HG03432 (cell line): ENCODE measurements at regions not wholly inside any gene's neighbourhood (a gene's known extent, or its start where the extent isn't known, plus 50 kb on each side); places are given as distances from the start of the nearest gene placed in this dataset.
"Not testable (repeated sequence)": the region's sequence is repeated elsewhere in the genome, so short reads cannot be mapped to it uniquely, and the experiment has no call there.

ENCODE experiments used
- ATAC-seq: cut with Tn5 transposase; IDR thresholded peaks from one replicate; pipeline ENCODE4 v1.9.1; 2021; ENCODE audit warnings: mild to moderate bottlenecking, moderate library complexity; ENCODE audit not compliant: unreplicated experiment

GRCh38 chr1:80402625-80403024 lies 1396.1 kb upstream of the ADGRL4 start:
- ATAC-seq, result no peak

DNA sequence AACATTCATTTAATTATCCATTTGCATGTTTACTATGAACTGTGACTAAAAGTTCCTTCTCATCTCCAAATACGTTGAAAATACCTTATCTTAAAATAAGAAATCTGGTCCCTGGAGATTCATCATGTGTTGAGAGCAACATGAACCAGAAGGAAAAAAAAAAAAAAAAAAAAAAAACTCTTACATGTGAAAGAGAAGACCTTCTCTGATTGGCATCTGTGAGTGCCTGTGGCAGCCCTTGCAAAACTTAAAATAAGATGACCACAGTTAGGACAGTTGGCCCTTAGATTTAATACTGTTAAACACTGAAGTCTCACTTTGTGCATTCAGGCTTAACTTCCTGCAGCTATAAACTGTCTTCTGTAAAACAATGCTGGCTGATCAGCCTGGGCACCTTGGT lies 1395.2 kb upstream of the ADGRL4 start:
- no peak for ATAC-seq

DNA sequence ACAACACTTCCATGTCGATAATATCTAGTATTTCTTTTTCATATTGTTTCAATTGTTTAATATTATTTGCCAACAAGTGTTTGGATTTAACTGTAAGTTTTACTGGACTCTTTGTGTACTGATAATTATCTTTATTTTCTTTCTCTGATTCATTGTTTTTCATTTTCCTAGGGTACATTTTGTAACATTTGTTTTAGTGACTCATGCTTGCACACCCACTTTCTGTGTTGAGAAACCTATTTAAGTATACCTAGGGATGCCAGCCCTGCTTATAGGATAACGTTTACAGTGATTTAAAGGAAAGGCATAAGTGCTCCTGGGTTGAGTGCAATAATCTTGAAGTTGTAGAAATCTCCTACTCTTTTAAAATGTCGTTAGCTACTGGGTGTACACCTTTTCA lies 1386.0 kb upstream of the ADGRL4 start:
- no peak for ATAC-seq

- no peak for ATAC-seq
Observed at GRCh38 chr1:80385650-80386049, 1379.1 kb upstream of the ADGRL4 start.

DNA sequence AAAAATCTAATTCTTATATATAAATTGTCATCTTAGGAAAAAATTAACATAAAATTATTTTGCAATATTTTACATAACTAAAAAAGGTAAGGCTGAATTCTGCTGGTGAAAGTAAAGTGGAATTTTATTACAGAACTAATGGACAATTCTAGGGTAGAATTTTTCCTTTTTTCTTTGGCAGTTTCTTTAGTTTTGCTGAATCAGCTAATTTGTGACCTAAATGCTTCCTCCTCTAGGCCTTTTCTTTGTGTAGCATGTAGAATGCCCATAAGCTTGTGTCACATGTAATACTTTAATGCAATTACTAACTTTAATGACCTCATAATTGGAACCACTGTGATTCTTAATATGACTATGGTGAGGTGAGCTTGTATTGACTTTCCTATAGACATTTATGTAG lies 1378.4 kb upstream of the ADGRL4 start:
- no peak for ATAC-seq

- no peak for ATAC-seq
Observed at GRCh38 chr1:80384083-80384830, 1377.7 kb upstream of the ADGRL4 start.

DNA sequence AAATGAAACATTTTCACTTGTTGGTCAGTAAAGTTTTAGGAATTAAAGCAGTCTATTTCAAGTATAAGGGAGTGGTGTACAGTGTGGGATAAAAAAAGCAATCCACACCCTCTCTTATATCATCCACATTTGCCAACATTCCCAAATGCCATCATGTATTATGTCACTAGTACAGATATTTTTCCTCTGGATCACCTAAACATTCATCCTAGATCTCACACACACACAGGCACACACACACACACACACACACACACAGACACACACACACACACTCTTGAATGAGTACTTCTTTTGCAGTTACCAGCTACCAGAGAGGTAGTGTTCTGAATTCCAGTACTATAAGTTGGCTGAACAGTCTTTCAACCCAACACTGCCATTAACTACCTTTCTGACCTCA lies 1369.1 kb upstream of the ADGRL4 start:
- ATAC-seq, result no peak

- no peak for ATAC-seq
Observed at GRCh38 chr1:80375109-80375508, 1368.6 kb upstream of the ADGRL4 start.

DNA sequence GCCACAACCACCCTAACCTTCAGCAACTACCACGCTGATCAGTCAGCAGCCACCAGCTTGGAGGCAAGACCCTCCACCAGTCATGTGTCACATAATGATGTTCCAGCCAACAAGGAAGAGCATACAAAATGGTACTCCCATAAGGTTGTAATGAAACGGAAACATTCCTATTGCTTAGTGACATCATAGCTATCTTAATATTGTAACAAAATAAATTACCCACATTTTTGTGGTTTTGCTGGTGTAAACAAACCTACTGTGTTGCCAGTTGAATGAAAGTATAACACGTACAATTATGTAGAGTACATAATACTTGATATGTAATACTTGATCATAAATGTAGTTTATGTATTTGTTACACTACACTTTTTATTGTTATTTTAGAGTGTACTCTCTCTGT lies 1363.2 kb upstream of the ADGRL4 start:
- ATAC-seq, result no peak

DNA sequence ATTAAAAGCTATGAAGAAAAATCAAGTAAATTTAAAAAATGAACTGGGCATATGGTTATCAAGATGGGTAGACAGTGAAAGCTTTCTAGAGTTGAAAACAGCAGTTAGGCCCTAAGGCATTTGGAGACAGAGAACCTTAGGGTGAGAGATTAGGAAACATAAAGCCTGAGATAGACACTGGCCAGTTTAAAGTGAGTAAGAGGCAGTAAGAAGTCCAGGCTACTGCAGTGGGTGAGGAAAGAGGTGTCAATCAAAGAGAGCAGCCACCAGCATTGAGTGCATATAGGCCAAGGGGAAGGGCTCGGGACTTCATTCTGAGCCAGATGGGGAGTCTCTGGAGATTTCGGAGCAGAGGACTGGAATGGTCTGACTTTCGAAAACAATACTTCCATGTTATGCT lies 1360.5 kb upstream of the ADGRL4 start:
- no peak for ATAC-seq

GRCh38 chr1:80365359-80366021 lies 1359.0 kb upstream of the ADGRL4 start:
- ATAC-seq, result no peak

DNA sequence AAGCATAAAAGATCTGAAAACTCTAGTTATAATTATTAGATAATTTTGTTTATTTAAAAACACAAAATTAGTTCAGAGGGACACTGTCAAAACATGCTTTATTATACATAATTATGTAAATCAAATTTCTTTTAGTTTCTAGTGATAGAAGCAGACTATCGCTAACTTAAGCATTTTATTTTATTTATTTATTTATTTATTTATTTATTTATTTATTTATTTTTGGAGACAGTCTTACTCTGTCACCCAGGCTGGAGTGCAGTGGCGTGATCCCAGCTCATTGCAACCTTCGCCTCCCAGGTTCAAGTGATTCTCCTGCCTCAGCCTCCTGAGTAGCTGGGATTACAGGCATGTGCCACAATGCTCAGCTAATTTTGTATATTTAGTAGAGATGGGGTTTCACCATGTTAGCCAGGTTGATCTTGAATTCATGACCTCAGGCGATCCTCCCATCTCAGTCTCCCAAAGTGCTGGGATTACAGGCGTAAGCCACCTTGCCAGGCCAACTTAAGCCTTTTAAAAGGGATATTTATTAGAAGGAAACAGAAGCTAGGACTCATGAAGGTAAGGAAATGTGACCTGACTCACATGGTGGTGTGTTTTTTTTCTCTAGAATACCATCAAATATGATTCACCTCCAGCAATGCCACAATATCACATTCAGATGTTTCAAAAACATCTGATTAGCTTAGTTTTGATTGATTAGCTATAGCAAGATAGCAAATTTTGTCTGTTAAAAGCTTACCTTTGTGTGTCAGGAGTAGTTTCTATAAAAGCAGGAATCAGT lies 1357.4 kb upstream of the ADGRL4 start:
- ATAC-seq, result no peak

DNA sequence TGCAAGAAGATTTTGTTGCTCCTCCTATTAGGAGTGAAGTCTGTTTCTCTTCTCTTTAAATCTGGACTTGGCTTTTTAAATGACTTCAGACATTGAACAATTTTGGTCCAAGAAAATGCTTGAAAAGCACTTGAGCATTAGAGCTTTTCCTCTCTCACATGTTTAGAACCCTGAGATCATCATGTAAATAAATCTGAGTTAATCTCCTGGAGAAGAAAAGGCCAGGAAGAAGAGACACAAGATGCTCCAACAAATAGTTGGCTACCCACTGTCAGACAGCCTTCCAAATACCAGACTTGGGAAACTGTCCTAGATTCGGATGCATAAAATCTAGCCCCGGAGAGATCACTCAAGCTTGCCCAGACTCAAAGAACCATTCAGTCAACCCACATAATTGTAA lies 1353.1 kb upstream of the ADGRL4 start:
- ATAC-seq, result no peak

GRCh38 chr1:80349218-80349617 lies 1342.7 kb upstream of the ADGRL4 start:
- no peak for ATAC-seq

- no peak for ATAC-seq
Observed at GRCh38 chr1:80341021-80341420, 1334.5 kb upstream of the ADGRL4 start.

GRCh38 chr1:80318108-80318507 lies 1311.6 kb upstream of the ADGRL4 start:
- no peak for ATAC-seq

- ATAC-seq, result no peak
Observed at GRCh38 chr1:80310703-80311245, 1304.2 kb upstream of the ADGRL4 start.

- ATAC-seq, result no peak
Observed at GRCh38 chr1:80305466-80305865, 1298.9 kb upstream of the ADGRL4 start.

DNA sequence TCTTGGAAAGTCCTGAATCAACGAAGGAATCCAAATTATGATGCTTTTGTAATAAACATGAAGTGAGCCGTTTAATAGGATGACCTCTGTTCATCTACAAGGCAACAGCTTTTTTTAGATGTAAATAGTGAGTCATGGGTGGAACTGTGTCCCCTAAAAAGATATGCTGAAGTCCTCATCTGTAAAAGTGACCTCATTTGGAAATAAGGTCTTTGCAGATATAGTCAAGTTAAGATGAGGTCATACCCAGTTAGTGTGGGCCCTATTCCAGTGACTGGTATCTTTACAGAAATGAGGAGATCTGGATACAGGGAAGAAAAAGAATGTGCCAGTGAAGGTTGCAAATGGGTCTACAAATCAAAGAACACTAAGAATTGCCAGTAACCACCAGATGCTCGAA lies 1287.3 kb upstream of the ADGRL4 start:
- no peak for ATAC-seq

DNA sequence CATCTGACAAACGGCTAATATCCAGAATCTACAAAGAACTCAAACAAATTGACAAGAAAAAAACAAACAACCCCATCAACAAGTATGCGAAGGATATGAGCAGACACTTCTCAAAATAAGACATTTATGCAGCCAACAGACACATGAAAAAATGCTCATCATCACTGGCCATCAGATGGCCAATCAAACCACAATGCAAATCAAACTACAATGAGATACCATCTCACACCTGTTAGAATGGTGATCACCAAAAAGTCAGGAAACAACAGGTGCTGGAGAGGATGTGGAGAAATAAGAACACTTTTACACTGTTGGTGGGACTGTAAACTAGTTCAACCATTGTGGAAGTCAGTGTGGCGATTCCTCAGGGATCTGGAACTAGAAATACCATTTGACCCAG lies 1282.2 kb upstream of the ADGRL4 start:
- ATAC-seq, result not testable (repeated sequence)

DNA sequence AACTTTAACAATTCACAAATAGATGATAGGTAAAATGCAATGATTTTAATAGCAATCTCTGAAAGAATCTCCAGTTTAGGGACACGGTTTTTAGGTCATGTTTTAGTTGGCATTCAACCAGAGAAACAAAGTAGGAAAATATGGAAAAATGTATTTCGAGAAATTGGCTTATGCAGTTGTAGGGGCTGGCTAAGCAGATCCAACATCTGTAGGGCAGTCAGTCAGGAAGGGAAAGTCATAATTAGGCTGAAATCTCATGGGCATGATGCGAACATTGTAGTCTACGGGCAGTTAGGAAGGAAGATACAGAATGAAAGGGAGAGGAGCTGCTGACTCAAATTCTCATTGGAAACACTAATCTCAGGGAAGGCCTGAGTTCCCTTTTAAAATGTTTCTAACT lies 1276.0 kb upstream of the ADGRL4 start:
- ATAC-seq, result no peak

DNA sequence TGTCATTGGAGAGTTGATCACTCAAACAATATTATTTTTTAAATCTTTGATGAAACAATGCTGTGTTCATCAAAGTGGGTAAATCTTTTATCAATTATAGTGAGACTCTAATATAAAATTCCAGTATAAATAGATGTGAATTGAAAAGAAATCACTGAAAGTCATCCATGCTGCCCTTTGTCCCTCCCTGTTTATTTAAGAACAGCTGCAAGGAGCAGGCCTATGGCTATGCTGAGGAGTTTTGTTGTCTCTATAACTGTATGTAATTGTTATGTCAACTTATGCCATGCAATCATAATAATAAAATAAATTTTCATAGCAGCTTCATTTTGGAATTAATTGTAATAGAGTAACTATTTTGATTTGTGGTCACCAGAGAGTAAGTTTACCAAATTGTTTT lies 1272.4 kb upstream of the ADGRL4 start:
- no peak for ATAC-seq
